GDM1 (cell line): ENCODE measurements at regions not wholly inside any gene's neighbourhood (a gene's known extent, or its start where the extent isn't known, plus 50 kb on each side); places are given as distances from the start of the nearest gene placed in this dataset.
"Not testable (repeated sequence)": the region's sequence is repeated elsewhere in the genome, so short reads cannot be mapped to it uniquely, and the experiment has no call there.

ENCODE experiments used
- DNase-seq: peaks from one replicate; lab custom pipeline; 2025; lab: John Stamatoyannopoulos, UW

DNA sequence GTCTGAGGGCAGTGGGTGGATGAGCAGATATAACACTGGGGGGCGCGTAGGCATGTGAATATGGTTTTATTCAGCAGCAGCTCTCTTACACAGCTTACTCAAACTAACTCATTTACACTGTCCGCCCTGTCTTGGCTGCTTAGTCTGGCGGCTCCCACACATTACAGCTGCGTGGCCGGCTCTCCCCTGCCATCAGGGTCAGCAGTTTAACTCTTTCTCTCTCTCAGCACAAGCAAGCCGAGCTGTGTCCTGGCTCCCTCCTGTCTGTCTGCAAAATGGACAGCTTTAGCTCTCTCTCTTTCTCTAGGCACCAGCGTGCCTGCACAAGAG, 1310.1 kb upstream of the RAG2 start:
- DNase-seq, result no peak

DNA sequence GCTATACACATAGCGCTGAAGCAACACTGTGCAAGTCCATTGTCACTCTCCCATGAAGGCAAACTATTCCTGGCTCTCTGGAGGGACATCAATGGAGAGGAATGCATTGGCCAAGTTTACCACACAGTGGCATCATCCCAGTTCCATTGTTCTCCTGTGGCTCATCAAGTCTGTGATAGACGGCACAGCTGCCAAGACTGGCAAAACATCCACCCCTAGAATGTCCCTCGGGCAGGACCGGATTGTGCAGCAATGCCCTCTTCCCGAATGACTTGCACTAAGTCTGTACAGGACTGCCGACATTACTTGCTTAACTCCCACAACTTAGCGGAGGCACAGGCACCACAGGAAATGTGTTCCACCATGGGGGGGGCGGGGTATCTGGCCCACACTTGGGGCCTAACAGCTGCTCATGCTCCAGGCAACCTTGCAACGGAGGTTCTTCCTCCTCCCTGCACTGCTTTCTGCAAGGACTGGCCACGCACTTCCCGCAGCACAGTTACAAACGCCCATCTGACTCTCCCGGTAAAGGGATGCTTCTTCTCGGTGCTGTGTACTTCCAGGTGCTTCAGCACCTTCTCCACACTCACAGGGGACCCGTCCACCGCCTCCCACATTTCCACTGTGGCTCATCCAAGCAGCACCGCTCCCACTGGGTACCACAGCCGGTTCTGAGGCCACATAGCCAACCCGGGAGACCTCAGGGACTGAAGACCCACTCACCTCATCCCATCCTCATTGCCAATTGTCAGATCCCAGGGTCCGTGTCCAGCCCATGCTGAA, 1309.6 kb upstream of the RAG2 start:
- DNase-seq, result no peak

- DNase-seq, result no peak
These were observed 1307.8 kb upstream of the RAG2 start for GRCh38 chr11:37905707-37906417.

GRCh38 chr11:37896016-37896415, 1298.0 kb upstream of the RAG2 start:
- DNase-seq, result peak; percentile 4

DNA sequence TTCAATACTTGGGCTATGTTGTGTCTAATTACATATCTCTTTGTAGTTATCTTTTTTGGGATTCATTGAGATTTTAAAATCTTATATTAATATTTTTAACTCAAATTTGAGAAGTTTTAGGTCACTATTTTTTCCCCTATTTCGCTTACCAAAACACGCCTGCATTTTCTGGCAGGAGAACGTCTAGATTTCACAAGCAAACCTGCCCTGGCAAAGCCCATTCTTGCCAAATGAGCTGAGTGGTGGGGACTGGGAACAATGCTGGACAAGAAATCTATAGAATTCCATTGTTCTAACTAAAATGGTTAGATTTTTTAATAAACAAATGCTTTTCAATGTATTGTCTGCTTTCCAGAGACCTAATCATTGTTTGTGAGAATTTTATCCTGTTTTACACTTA, 1283.7 kb upstream of the RAG2 start:
- DNase-seq, result no peak

DNA sequence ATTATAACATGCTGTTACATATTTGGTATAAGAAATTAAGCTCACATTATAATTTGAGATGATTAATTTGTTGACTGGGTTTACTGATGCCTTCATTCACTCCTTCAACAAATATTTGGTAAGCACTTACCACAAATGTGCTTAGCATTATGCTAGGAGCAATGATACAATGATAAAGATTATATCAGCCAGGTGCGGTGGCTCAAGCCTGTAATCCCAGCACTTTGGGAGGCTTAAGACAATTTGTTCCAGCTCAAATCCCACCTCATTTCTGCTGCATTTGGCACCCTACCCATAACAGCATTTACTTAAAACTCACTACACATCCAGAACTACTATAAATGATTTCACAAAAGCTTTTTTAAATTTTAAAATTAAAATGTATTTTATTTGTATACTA, 1263.6 kb upstream of the RAG2 start:
- DNase-seq, result no peak

DNA sequence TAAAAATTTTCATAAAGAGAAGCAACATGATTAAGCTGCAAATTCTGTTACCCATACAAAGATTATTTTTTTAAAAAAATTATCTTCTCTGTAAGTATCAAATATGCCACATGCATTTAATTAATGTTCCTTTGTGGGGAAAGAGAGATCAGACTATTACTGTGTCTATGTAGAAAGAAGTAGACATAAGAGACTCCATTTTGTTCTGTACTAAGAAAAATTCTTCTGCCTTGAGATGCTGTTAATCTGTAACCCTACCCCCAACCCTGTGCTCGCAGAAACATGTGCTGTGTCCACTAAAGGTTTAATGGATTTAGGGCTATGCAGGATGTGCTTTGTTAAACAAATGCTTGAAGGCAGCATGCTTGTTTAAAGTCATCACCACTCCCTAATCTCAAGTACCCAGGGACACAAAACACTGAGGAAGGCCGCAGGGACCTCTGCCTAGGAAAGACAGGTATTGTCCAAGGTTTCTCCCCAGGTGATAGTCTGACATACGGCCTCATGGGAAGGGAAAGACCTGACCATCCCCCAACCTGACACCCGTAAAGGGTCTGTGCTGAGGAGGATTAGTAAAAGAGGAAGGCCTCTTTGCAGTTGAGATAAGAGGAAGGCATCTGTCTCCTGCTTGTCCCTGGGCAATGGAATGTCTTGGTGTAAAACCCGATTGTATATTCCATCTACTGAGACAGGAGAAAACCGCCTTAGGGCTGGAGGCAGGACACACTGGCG, 1260.9 kb upstream of the RAG2 start:
- DNase-seq, result not testable (repeated sequence)

- no peak for DNase-seq
These were observed 1260.4 kb upstream of the RAG2 start for GRCh38 chr11:37858398-37858797.

- no peak for DNase-seq
These were observed 1259.7 kb upstream of the RAG2 start for GRCh38 chr11:37857726-37858125.

GRCh38 chr11:37849706-37850105, 1251.7 kb upstream of the RAG2 start:
- no peak for DNase-seq

- no peak for DNase-seq
These were observed 1245.6 kb upstream of the RAG2 start for GRCh38 chr11:37843603-37844002.

DNA sequence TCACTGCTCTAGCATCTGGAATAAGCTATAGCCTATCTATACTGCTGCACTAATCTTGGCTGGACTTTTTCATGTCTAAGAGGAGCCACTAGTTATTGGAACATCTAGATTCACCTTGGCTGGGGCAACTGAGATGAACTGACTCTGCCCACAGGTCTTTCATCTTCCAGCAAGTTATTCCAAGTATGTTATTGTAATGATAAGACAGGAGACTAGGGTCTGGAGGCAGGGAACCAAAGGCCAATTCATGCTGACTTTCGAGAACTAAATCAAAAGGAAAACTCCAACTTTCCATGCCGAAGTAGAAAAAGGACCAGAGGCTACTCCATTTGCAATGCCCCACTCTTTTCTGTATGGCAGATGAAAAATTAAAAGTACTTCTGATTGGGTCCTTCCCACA, 1243.0 kb upstream of the RAG2 start:
- DNase-seq, result no peak

- not testable (repeated sequence) for DNase-seq
These were observed 1242.3 kb upstream of the RAG2 start for GRCh38 chr11:37840345-37840744.

- DNase-seq, result no peak
These were observed 1232.5 kb upstream of the RAG2 start for GRCh38 chr11:37830529-37830928.

- no peak for DNase-seq
These were observed 1219.8 kb upstream of the RAG2 start for GRCh38 chr11:37817727-37818270.

DNA sequence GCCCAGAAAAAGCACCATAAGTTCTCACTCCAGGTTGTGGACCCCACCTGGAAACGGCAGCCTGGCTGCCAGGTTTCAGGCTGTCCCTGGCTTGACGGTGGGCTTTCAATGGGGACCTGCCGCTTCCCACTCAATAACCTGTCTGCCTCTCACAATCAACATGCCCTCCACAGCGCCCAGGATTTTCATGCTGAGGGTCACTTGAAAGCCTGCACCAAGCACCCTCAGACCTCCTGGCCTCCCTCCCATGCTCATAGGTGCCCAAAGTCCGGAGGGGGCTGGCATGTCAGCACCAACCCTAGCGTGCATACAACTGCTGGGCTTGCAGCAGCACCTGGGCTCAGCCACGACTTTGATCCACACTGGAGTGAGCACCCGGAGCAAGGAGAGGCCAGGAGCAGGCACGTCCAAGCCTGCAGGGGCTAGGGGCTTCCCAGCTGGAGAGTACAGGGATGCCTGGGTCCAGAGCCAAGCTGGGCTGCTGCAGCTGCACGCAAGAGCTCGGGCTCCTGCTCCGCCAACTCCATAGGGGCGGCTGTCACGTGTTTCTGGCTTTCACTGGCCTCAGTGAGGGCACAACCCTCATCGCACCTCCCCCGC, 1214.3 kb upstream of the RAG2 start:
- DNase-seq, result no peak

DNA sequence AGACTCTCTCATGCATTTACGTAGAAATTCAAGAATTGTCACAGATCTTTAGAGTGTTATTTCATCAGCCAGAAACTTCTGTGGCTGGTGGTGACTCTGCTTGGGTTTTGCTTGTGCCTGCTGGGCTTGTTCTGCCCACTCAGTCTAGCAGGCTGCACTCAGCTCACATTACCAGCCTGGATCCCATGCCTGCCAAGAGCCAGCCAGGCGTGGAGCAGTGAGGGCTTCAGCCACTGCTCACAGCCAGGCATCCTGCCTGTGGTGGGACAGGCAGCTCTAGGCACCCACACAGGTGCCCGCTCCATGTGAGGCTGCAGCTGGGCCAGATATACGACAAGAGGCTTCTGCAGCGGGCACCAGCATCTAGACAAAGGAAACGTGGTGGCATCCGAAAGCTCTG, 1213.3 kb upstream of the RAG2 start:
- no peak for DNase-seq

- DNase-seq, result no peak
These were observed 1206.6 kb upstream of the RAG2 start for GRCh38 chr11:37804666-37805065.

DNA sequence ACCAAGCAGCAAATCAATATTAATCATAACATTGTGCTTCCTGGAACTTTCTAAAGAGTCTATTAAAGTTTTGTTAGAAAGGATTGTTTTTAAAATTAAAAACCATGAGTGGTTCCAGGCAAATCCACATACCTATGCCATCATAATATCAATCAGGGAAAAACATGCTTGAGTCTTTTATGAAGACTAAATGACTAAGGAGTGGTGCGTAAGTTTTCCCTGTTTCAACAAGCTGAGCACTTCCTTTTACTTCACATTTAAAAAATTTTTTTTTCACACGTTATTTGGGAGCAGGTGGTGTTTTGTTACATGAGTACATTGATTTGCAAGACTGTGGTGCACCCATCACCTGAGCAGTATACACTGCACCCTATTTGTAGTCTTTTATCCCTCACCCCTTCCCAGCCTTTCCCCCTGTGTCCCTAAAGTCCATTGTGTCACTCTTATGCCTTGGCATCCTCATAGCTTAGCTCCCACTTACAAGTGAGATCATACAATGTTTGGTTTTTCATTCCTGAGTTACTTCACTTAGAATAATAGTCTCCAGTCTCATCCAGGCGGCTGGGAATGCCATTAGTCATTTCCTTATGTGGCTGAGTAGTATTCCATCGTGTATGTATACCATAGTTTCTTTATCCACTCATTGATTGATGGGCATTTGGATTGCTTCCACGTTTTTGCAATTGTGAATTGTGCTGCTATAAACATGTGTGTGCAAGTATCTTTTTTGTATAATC, 1190.3 kb upstream of the RAG2 start:
- no peak for DNase-seq

DNA sequence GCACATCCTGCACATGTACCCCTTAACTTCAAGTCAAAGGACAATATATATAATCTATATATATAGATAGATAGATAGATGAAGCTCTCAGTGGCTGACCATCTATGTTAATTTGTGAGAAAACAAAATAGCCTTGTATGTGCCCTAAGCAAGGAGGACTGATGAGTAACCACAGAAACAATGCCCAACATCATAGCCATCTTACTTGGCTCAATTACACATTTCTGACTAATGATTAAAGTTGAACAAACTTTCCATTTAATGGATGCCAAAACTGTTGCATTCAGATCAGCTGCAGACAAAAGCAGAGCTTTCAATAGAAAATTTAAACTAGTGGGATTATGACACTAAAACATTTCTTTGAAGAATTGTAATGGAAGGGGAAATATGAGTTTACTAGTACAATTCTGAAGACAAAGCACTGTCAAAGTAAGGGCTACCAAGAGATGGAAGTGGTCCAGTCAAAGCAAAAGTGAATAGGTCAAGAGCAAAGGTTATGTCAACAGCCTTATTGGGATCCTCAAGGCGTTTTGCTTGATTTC, 1188.2 kb upstream of the RAG2 start:
- DNase-seq, result no peak

DNA sequence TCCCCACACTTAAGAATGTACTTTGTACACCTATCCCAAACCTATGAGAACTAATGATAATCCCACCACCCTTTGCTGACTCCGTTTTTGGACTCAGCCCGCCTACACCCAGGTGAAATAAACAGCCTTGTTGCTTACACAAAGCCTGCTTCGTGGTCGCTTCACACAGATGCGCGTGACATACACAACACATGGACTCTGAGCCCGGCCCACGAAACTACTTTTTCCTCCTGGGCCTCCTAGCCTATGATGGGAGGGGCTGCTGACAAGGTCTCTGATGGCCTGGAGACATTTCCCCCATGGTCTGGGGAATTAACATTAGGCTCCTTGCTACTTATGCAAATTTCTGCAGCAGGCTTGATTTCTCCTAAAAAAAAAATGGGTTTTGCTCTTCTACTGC, 1176.4 kb upstream of the RAG2 start:
- no peak for DNase-seq
